ENCODE measurements at regions not wholly inside any gene's neighbourhood (a gene's known extent, or its start where the extent isn't known, plus 50 kb on each side); places are given as distances from the start of the nearest gene placed in this dataset.
A peak's percentile ranks its signal among the peaks of the same experiment; 100 is the strongest.

- Histone ChIP-seq H3K4me1 (ENCODE audit: control insufficient read depth, low read depth, low read length) (no peaks in the 10 kb centered on the region), H3K23ac (ENCODE audit: low read length) (no peak overlapping the region), H3K27ac (ENCODE audit: low read depth, low read length) (no peak overlapping the region), H3K27me3 (ENCODE audit: insufficient read depth, low read length, poor library complexity) (no peaks in the 10 kb centered on the region), H3K79me1 (ENCODE audit: low read length) (no peaks in the 10 kb centered on the region), H3K79me2 (ENCODE audit: control insufficient read depth, insufficient read depth, low read length) (no peaks in the 10 kb centered on the region), H2BK15ac (replicated peaks; ENCODE audit: low read depth) (no peak overlapping the region), H3K56ac (ENCODE audit: low read length) (no peak overlapping the region), H3K9ac (ENCODE audit: low read length) (no peak overlapping the region), H2AK5ac (ENCODE audit: low read length) (no peak overlapping the region), H3K18ac (ENCODE audit: low read length) (no peak overlapping the region), H3K4me2 (ENCODE audit: low read length) (no peak overlapping the region), H4K5ac (ENCODE audit: low read length) (no peak overlapping the region), H2BK120ac (ENCODE audit: low read depth, low read length) (no peak overlapping the region), H4K8ac (ENCODE audit: low read depth, low read length) (no peak overlapping the region), H2BK5ac (ENCODE audit: low read length) (no peak overlapping the region), H3K4me3 (ENCODE audit: low read length) (no peak overlapping the region), H3K36me3 (ENCODE audit: control insufficient read depth, insufficient read depth, low read length) (no peaks in the 10 kb centered on the region), H3K4ac (ENCODE audit: low read depth, low read length) (no peak overlapping the region)
- DNase-seq: no peak
- WGBS (ENCODE audit: extremely low coverage, insufficient coverage, low lambda C conversion rate): no CpG with 5 or more reads among the region's 1 CpG
Measured at GRCh38 chr15:95113041-95113440, 881.7 kb downstream of the MCTP2 start.

GRCh38 chr15:95119041-95119610 is 887.8 kb downstream of the MCTP2 start:
- Histone ChIP-seq H3K36me3 (ENCODE audit: control insufficient read depth, insufficient read depth, low read length) (no peaks in the 10 kb centered on the region), H3K4me3 (ENCODE audit: low read length) (no peak overlapping the region), H3K4ac (ENCODE audit: low read depth, low read length) (no peak overlapping the region), H3K18ac (ENCODE audit: low read length) (no peak overlapping the region), H3K4me2 (ENCODE audit: low read length) (no peak overlapping the region), H4K5ac (ENCODE audit: low read length) (no peak overlapping the region), H3K56ac (ENCODE audit: low read length) (no peak overlapping the region), H2BK15ac (replicated peaks; ENCODE audit: low read depth) (no peak overlapping the region), H3K27ac (ENCODE audit: low read depth, low read length) (no peak overlapping the region), H3K23ac (ENCODE audit: low read length) (no peak overlapping the region), H3K79me1 (ENCODE audit: low read length) (no peaks in the 10 kb centered on the region), H3K27me3 (ENCODE audit: insufficient read depth, low read length, poor library complexity) (no peaks in the 10 kb centered on the region), H2BK120ac (ENCODE audit: low read depth, low read length) (no peak overlapping the region), H3K4me1 (ENCODE audit: control insufficient read depth, low read depth, low read length) (no peaks in the 10 kb centered on the region), H2AK5ac (ENCODE audit: low read length) (no peak overlapping the region), H3K79me2 (ENCODE audit: control insufficient read depth, insufficient read depth, low read length) (no peaks in the 10 kb centered on the region), H3K9ac (ENCODE audit: low read length) (no peak overlapping the region), H4K8ac (ENCODE audit: low read depth, low read length) (no peak overlapping the region), H2BK5ac (ENCODE audit: low read length) (no peak overlapping the region)
- no CpG with 5 or more reads among the region's 4 CpGs for WGBS (ENCODE audit: extremely low coverage, insufficient coverage, low lambda C conversion rate)
- DNase-seq: no peak

- no peaks in the 10 kb centered on the region for H3K4me1 ChIP-seq (ENCODE audit: control insufficient read depth, low read depth, low read length)
Measured at GRCh38 chr15:95120595-95120994, 889.2 kb downstream of the MCTP2 start.

GRCh38 chr15:95121191-95121590 is 889.8 kb downstream of the MCTP2 start:
- no peak overlapping the region for H2BK5ac ChIP-seq (ENCODE audit: low read length)
- WGBS (ENCODE audit: extremely low coverage, insufficient coverage, low lambda C conversion rate): no CpG with 5 or more reads among the region's 1 CpG
- DNase-seq: no peak

More at GRCh38 chr15:95120595-95120994, 889.2 kb downstream of the MCTP2 start:
- no peaks in the 10 kb centered on the region for H3K36me3 ChIP-seq (ENCODE audit: control insufficient read depth, insufficient read depth, low read length)
- no peak overlapping the region for H4K8ac ChIP-seq (ENCODE audit: low read depth, low read length)
- no peaks in the 10 kb centered on the region for H3K79me2 ChIP-seq (ENCODE audit: control insufficient read depth, insufficient read depth, low read length)
- H3K9ac ChIP-seq (ENCODE audit: low read length): no peak overlapping the region
- DNase-seq: peak; percentile 49
- H2BK5ac ChIP-seq (ENCODE audit: low read length): no peak overlapping the region
- no peak overlapping the region for H3K23ac ChIP-seq (ENCODE audit: low read length)
- H2BK15ac ChIP-seq (replicated peaks; ENCODE audit: low read depth): no peak overlapping the region
- H3K4me3 ChIP-seq (ENCODE audit: low read length): no peak overlapping the region
- H2AK5ac ChIP-seq (ENCODE audit: low read length): no peak overlapping the region
- no peak overlapping the region for H2BK120ac ChIP-seq (ENCODE audit: low read depth, low read length)
- no peaks in the 10 kb centered on the region for H3K79me1 ChIP-seq (ENCODE audit: low read length)
- no peak overlapping the region for H3K18ac ChIP-seq (ENCODE audit: low read length)
- no peak overlapping the region for H4K5ac ChIP-seq (ENCODE audit: low read length)
- H3K56ac ChIP-seq (ENCODE audit: low read length): no peak overlapping the region
- H3K4ac ChIP-seq (ENCODE audit: low read depth, low read length): no peak overlapping the region
- H3K4me2 ChIP-seq (ENCODE audit: low read length): no peak overlapping the region
- no peak overlapping the region for H3K27ac ChIP-seq (ENCODE audit: low read depth, low read length)
- H3K27me3 ChIP-seq (ENCODE audit: insufficient read depth, low read length, poor library complexity): no peaks in the 10 kb centered on the region
- WGBS (ENCODE audit: extremely low coverage, insufficient coverage, low lambda C conversion rate): no CpG with 5 or more reads among the region's 3 CpGs

GRCh38 chr15:95125803-95126202 is 894.4 kb downstream of the MCTP2 start:
- H2BK120ac ChIP-seq (ENCODE audit: low read depth, low read length): no peak overlapping the region
- no peaks in the 10 kb centered on the region for H3K36me3 ChIP-seq (ENCODE audit: control insufficient read depth, insufficient read depth, low read length)
- no peak overlapping the region for H2BK15ac ChIP-seq (replicated peaks; ENCODE audit: low read depth)
- no peak overlapping the region for H3K56ac ChIP-seq (ENCODE audit: low read length)
- H3K4me2 ChIP-seq (ENCODE audit: low read length): no peak overlapping the region
- H3K23ac ChIP-seq (ENCODE audit: low read length): no peak overlapping the region
- H2AK5ac ChIP-seq (ENCODE audit: low read length): no peak overlapping the region
- DNase-seq: no peak
- WGBS (ENCODE audit: extremely low coverage, insufficient coverage, low lambda C conversion rate): no CpG with 5 or more reads among the region's 2 CpGs
- H4K5ac ChIP-seq (ENCODE audit: low read length): no peak overlapping the region
- no peak overlapping the region for H4K8ac ChIP-seq (ENCODE audit: low read depth, low read length)
- no peak overlapping the region for H2BK5ac ChIP-seq (ENCODE audit: low read length)
- no peaks in the 10 kb centered on the region for H3K79me1 ChIP-seq (ENCODE audit: low read length)
- H3K4me3 ChIP-seq (ENCODE audit: low read length): no peak overlapping the region
- H3K9ac ChIP-seq (ENCODE audit: low read length): no peak overlapping the region
- no peak overlapping the region for H3K4ac ChIP-seq (ENCODE audit: low read depth, low read length)
- no peaks in the 10 kb centered on the region for H3K79me2 ChIP-seq (ENCODE audit: control insufficient read depth, insufficient read depth, low read length)
- no peaks in the 10 kb centered on the region for H3K4me1 ChIP-seq (ENCODE audit: control insufficient read depth, low read depth, low read length)
- H3K18ac ChIP-seq (ENCODE audit: low read length): no peak overlapping the region
- no peaks in the 10 kb centered on the region for H3K27me3 ChIP-seq (ENCODE audit: insufficient read depth, low read length, poor library complexity)
- H3K27ac ChIP-seq (ENCODE audit: low read depth, low read length): no peak overlapping the region

More at GRCh38 chr15:95121191-95121590, 889.8 kb downstream of the MCTP2 start:
- Histone ChIP-seq H3K4me2 (ENCODE audit: low read length) (no peak overlapping the region), H2BK15ac (replicated peaks; ENCODE audit: low read depth) (no peak overlapping the region), H2AK5ac (ENCODE audit: low read length) (no peak overlapping the region), H4K8ac (ENCODE audit: low read depth, low read length) (no peak overlapping the region), H3K56ac (ENCODE audit: low read length) (no peak overlapping the region), H3K27ac (ENCODE audit: low read depth, low read length) (no peak overlapping the region), H3K36me3 (ENCODE audit: control insufficient read depth, insufficient read depth, low read length) (no peaks in the 10 kb centered on the region), H3K4me3 (ENCODE audit: low read length) (no peak overlapping the region), H4K5ac (ENCODE audit: low read length) (no peak overlapping the region), H3K27me3 (ENCODE audit: insufficient read depth, low read length, poor library complexity) (no peaks in the 10 kb centered on the region), H3K4ac (ENCODE audit: low read depth, low read length) (no peak overlapping the region), H3K79me2 (ENCODE audit: control insufficient read depth, insufficient read depth, low read length) (no peaks in the 10 kb centered on the region), H3K18ac (ENCODE audit: low read length) (no peak overlapping the region), H3K79me1 (ENCODE audit: low read length) (no peaks in the 10 kb centered on the region), H3K4me1 (ENCODE audit: control insufficient read depth, low read depth, low read length) (no peaks in the 10 kb centered on the region), H3K9ac (ENCODE audit: low read length) (no peak overlapping the region), H2BK120ac (ENCODE audit: low read depth, low read length) (no peak overlapping the region), H3K23ac (ENCODE audit: low read length) (no peak overlapping the region)

GRCh38 chr15:95127356-95127755 is 896.0 kb downstream of the MCTP2 start:
- Histone ChIP-seq H4K8ac (ENCODE audit: low read depth, low read length) (no peak overlapping the region), H3K4me3 (ENCODE audit: low read length) (no peak overlapping the region), H3K4ac (ENCODE audit: low read depth, low read length) (no peak overlapping the region), H3K18ac (ENCODE audit: low read length) (no peak overlapping the region), H2BK5ac (ENCODE audit: low read length) (no peak overlapping the region), H3K4me2 (ENCODE audit: low read length) (no peak overlapping the region), H3K27ac (ENCODE audit: low read depth, low read length) (no peak overlapping the region), H2BK15ac (replicated peaks; ENCODE audit: low read depth) (no peak overlapping the region), H2AK5ac (ENCODE audit: low read length) (no peak overlapping the region), H3K79me1 (ENCODE audit: low read length) (no peaks in the 10 kb centered on the region), H3K36me3 (ENCODE audit: control insufficient read depth, insufficient read depth, low read length) (no peaks in the 10 kb centered on the region), H4K5ac (ENCODE audit: low read length) (no peak overlapping the region), H3K23ac (ENCODE audit: low read length) (no peak overlapping the region), H3K9ac (ENCODE audit: low read length) (no peak overlapping the region), H3K27me3 (ENCODE audit: insufficient read depth, low read length, poor library complexity) (no peaks in the 10 kb centered on the region), H2BK120ac (ENCODE audit: low read depth, low read length) (no peak overlapping the region), H3K79me2 (ENCODE audit: control insufficient read depth, insufficient read depth, low read length) (no peaks in the 10 kb centered on the region), H3K56ac (ENCODE audit: low read length) (no peak overlapping the region), H3K4me1 (ENCODE audit: control insufficient read depth, low read depth, low read length) (no peaks in the 10 kb centered on the region)
- WGBS (ENCODE audit: extremely low coverage, insufficient coverage, low lambda C conversion rate): no CpG with 5 or more reads among the region's 3 CpGs
- DNase-seq: peak; percentile 66
